ENCODE measurements at regions not wholly inside any gene's neighbourhood (a gene's known extent, or its start where the extent isn't known, plus 50 kb on each side); places are given as distances from the start of the nearest gene placed in this dataset.

DNA sequence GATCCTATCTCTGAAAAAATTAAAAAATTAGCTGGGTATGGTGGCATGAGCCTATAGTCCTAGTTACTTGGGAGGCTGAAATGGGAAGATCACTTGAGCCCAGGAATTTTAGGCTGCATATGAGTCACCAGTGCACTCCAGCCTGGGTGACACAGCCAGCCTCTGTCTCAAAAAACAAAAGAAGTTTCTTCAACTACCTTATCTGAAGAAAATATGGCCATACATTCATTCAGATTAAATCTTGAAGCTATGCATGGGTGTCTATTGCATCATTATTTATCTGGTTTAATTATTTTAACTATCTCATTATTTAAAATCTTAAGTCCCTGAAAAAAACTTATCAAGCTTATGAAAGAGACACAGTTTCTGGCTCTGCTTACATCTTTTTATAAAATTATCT, 204.1 kb downstream of the SIM1 start:
- H3K9me3 ChIP-seq (ENCODE audit: control insufficient read depth in 2 of 3, insufficient read depth in 1 of 3, low read length in 3 of 3) = no peaks in the 10 kb centered on the region
- no peaks in the 10 kb centered on the region for H3K27me3 ChIP-seq (ENCODE audit: control insufficient read depth, insufficient read depth, low read length)
- no peak overlapping the region for H3K27ac ChIP-seq (ENCODE audit: low read depth in 2 of 2, low read length in 2 of 2)
- H3K4me1 ChIP-seq (ENCODE audit: control insufficient read depth in 2 of 3, insufficient read depth in 2 of 3, low read depth in 1 of 3, low read length in 3 of 3) = no peaks in the 10 kb centered on the region
- intact Hi-C loops (cut with DNase I) = no loop called here
- no peak overlapping the region for H3K4me3 ChIP-seq (ENCODE audit: low read length in 3 of 3)
- H3K36me3 ChIP-seq (ENCODE audit: control insufficient read depth in 2 of 3, insufficient read depth in 3 of 3, low read length in 3 of 3) = no peaks in the 10 kb centered on the region
- DNase-seq (no peak), FAIRE-seq (no peak)
- no peak overlapping the region for H3K9ac ChIP-seq (ENCODE audit: low read length in 3 of 3)
- TF ChIP-seq, protein P1, sequence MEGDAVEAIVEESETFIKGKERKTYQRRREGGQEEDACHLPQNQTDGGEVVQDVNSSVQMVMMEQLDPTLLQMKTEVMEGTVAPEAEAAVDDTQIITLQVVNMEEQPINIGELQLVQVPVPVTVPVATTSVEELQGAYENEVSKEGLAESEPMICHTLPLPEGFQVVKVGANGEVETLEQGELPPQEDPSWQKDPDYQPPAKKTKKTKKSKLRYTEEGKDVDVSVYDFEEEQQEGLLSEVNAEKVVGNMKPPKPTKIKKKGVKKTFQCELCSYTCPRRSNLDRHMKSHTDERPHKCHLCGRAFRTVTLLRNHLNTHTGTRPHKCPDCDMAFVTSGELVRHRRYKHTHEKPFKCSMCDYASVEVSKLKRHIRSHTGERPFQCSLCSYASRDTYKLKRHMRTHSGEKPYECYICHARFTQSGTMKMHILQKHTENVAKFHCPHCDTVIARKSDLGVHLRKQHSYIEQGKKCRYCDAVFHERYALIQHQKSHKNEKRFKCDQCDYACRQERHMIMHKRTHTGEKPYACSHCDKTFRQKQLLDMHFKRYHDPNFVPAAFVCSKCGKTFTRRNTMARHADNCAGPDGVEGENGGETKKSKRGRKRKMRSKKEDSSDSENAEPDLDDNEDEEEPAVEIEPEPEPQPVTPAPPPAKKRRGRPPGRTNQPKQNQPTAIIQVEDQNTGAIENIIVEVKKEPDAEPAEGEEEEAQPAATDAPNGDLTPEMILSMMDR (IDR thresholded peaks at IDR 0.05; ENCODE audit: borderline replicate concordance, extremely low read depth, insufficient read depth) = no peak

DNA sequence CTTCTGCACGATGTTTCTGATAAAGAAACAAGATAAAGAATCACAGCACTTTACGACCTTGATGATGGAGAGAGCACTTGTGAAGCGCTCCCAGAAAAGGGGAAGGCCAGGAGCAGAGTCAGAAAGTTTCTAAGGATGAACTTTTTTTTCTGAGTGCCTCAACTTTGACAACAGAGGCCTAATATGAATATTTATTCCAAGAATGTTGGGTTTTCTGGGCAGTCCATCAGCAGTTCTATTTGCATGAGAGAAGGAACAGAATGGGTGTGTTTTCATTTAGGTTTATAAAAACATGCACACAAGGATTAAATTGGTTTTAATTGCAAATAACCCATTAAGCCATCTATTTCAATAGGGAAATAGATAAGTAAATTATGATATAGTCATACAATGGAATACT, 204.9 kb downstream of the SIM1 start:
- intact Hi-C loops (cut with DNase I) = no loop called here

DNA sequence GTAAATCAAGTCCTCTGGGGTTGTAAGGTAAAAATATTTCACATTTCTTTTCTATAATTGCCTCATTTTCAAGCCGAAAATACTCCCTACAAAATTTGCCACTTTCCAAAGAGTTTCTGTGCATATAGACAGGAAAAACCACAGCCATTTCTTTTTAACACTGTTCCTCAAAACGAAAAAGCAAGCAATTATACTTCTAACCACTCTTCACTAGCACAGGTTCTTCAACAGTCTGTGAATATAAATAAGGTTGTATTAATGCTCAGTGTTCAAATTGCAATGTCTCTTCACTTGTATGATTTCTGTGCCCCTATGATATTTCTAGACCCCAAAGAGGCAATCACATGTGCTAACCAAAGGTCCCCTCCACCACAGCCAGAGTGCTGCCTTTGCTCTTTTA, 206.0 kb downstream of the SIM1 start:
- TF ChIP-seq, protein P1 (IDR thresholded peaks at IDR 0.05; ENCODE audit: borderline replicate concordance, extremely low read depth, insufficient read depth) = no peak
- Histone ChIP-seq H3K36me3 (ENCODE audit: control insufficient read depth in 2 of 3, insufficient read depth in 3 of 3, low read length in 3 of 3) (no peaks in the 10 kb centered on the region), H3K27ac (ENCODE audit: low read depth in 2 of 2, low read length in 2 of 2) (no peak overlapping the region), H3K4me3 (ENCODE audit: low read length in 3 of 3) (no peak overlapping the region), H3K9me3 (ENCODE audit: control insufficient read depth in 2 of 3, insufficient read depth in 1 of 3, low read length in 3 of 3) (no peaks in the 10 kb centered on the region), H3K27me3 (ENCODE audit: control insufficient read depth, insufficient read depth, low read length) (no peaks in the 10 kb centered on the region), H3K9ac (ENCODE audit: low read length in 3 of 3) (no peak overlapping the region), H3K4me1 (ENCODE audit: control insufficient read depth in 2 of 3, insufficient read depth in 2 of 3, low read depth in 1 of 3, low read length in 3 of 3) (no peaks in the 10 kb centered on the region)
- intact Hi-C loops (cut with DNase I) = no loop called here
- no peak for DNase-seq
- no peak for FAIRE-seq

More for the DNA sequence above, 204.9 kb downstream of the SIM1 start:
- no peaks in the 10 kb centered on the region for H3K36me3 ChIP-seq (ENCODE audit: control insufficient read depth in 2 of 3, insufficient read depth in 3 of 3, low read length in 3 of 3)
- no peak overlapping the region for H3K4me3 ChIP-seq (ENCODE audit: low read length in 3 of 3)
- H3K27ac ChIP-seq (ENCODE audit: low read depth in 2 of 2, low read length in 2 of 2) = no peak overlapping the region
- H3K4me1 ChIP-seq (ENCODE audit: control insufficient read depth in 2 of 3, insufficient read depth in 2 of 3, low read depth in 1 of 3, low read length in 3 of 3) = no peaks in the 10 kb centered on the region
- no peaks in the 10 kb centered on the region for H3K27me3 ChIP-seq (ENCODE audit: control insufficient read depth, insufficient read depth, low read length)
- H3K9ac ChIP-seq (ENCODE audit: low read length in 3 of 3) = no peak overlapping the region
- DNase-seq = no peak
- no peaks in the 10 kb centered on the region for H3K9me3 ChIP-seq (ENCODE audit: control insufficient read depth in 2 of 3, insufficient read depth in 1 of 3, low read length in 3 of 3)
- TF ChIP-seq, protein P1 (IDR thresholded peaks at IDR 0.05; ENCODE audit: borderline replicate concordance, extremely low read depth, insufficient read depth) = no peak
- FAIRE-seq = no peak

DNA sequence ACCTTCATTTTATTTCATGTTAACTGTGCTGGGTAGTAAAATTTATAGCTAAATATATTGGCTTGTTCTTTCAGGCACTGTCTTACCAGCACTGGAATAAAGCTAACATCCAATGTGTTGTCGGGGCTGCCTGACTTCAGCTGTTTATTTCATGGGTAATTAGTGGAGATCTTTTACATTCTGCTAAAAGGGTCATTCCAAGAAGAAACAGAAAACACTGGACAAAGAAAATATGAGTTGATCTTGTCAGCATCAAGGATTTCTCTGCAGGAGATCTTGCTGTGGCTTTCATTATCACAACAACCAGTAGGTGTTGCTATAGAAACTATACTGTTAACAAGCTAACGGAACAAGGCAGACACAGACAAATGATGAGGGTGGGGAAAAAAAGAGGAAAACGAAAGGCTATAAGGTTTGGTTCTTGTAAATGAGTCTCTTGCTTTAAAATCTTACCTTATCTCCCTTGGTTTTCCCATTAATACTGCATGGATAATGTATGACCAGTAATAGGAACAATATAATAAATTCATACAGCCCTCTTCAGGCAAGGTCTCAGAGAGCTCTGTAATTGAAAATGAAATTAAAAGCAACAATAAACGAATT, 206.8 kb downstream of the SIM1 start:
- DNase-seq (peak in 2 of 5 donors; percentile 55 to 61), FAIRE-seq (no peak)
- intact Hi-C loops (cut with DNase I) = no loop called here
- Histone ChIP-seq H3K9me3 (ENCODE audit: control insufficient read depth in 2 of 3, insufficient read depth in 1 of 3, low read length in 3 of 3) (no peaks in the 10 kb centered on the region), H3K4me1 (ENCODE audit: control insufficient read depth in 2 of 3, insufficient read depth in 2 of 3, low read depth in 1 of 3, low read length in 3 of 3) (no peaks in the 10 kb centered on the region), H3K9ac (ENCODE audit: low read length in 3 of 3) (no peak overlapping the region), H3K4me3 (ENCODE audit: low read length in 3 of 3) (no peak overlapping the region), H3K36me3 (ENCODE audit: control insufficient read depth in 2 of 3, insufficient read depth in 3 of 3, low read length in 3 of 3) (no peaks in the 10 kb centered on the region), H3K27ac (ENCODE audit: low read depth in 2 of 2, low read length in 2 of 2) (no peak overlapping the region), H3K27me3 (ENCODE audit: control insufficient read depth, insufficient read depth, low read length) (no peaks in the 10 kb centered on the region)
- TF ChIP-seq, protein P1 (IDR thresholded peaks at IDR 0.05; ENCODE audit: borderline replicate concordance, extremely low read depth, insufficient read depth) = no peak

Measured in kidney (tissue), 13 donors.